ENCODE measurements at regions not wholly inside any gene's neighbourhood (a gene's known extent, or its start where the extent isn't known, plus 50 kb on each side); places are given as distances from the start of the nearest gene placed in this dataset.

- no peak for TF ChIP-seq CTCF (conservative IDR thresholded peaks at IDR 0.05; ENCODE audit: low read length)
- TF ChIP-seq EZH2phosphoT487 (IDR thresholded peaks at IDR 0.05; ENCODE audit: borderline replicate concordance, low read depth, low read length) = no peak
Measured at GRCh38 chr12:59874781-59875180, 279.0 kb downstream of the SLC16A7 start.

Measured in OCI-LY7 (cell line).